Liver (tissue), 8 donors: ENCODE measurements at regions not wholly inside any gene's neighbourhood (a gene's known extent, or its start where the extent isn't known, plus 50 kb on each side); places are given as distances from the start of the nearest gene placed in this dataset.

ENCODE experiments used
- DNase-seq: peaks from one replicate; pipeline ENCODE4 v3.0.0-alpha.2; 2017; ENCODE audit warnings: low spot score
- H3K27ac ChIP-seq, 2 donors: one replicate each; pipeline ENCODE4 v1.7.0; 2013; ENCODE audit warnings: inconsistent platforms in 2 of 2, low read length in 2 of 2, control low read depth in 1 of 2, low read depth in 1 of 2, mild to moderate bottlenecking in 1 of 2
- H3K27me3 ChIP-seq, 4 donors: one replicate each; pipeline versions ENCODE4 v1.6.1 to v1.7.0; 2013; ENCODE audit warnings: low read length in 3 of 4, inconsistent platforms in 1 of 4, mild to moderate bottlenecking in 1 of 4, moderate library complexity in 1 of 4; ENCODE audit not compliant: control insufficient read depth in 4 of 4, insufficient read depth in 4 of 4
- H3K36me3 ChIP-seq, 4 donors: one replicate each; pipeline versions ENCODE4 v1.6.1 to v1.7.0; 2013; ENCODE audit warnings: low read length in 3 of 4, mild to moderate bottlenecking in 3 of 4, low read depth in 1 of 4, moderate library complexity in 1 of 4; ENCODE audit not compliant: control insufficient read depth in 4 of 4, insufficient read depth in 3 of 4
- H3K4me1 ChIP-seq, 4 donors: one replicate each; pipeline versions ENCODE4 v1.6.1 to v1.7.0; 2013; ENCODE audit warnings: low read length in 3 of 4, mild to moderate bottlenecking in 3 of 4, moderate library complexity in 1 of 4; ENCODE audit not compliant: control insufficient read depth in 4 of 4, insufficient read depth in 4 of 4
- H3K4me3 ChIP-seq, 3 donors: one replicate each; pipeline versions ENCODE4 v1.6.1 to v1.7.0; 2013; ENCODE audit warnings: low read length in 3 of 3, control low read depth in 1 of 3, low read depth in 1 of 3, mild to moderate bottlenecking in 1 of 3
- H3K9ac ChIP-seq, 2 donors: one replicate each; pipeline ENCODE4 v1.7.0; 2013; ENCODE audit warnings: low read length in 2 of 2, mild to moderate bottlenecking in 2 of 2, moderate library complexity in 2 of 2, control low read depth in 1 of 2, low read depth in 1 of 2
- H3K9me3 ChIP-seq, 4 donors: one replicate each; pipeline versions ENCODE4 v1.6.1 to v1.7.0; 2013; ENCODE audit warnings: low read length in 3 of 4; ENCODE audit not compliant: control insufficient read depth in 4 of 4
- EGR1 ChIP-seq, 2 donors: IDR thresholded peaks; 2 replicates each; pipeline ENCODE4 v1.6.1; 2016 to 2018; ENCODE audit warnings: antibody characterized with exemption in 2 of 2, low read depth in 2 of 2
- FOXA1 ChIP-seq: IDR thresholded peaks from 2 replicates; pipeline ENCODE4 v1.6.1; 2016; ENCODE audit warnings: antibody characterized with exemption
- FOXA2 ChIP-seq: IDR thresholded peaks from 2 replicates; pipeline ENCODE4 v1.6.1; 2016; ENCODE audit warnings: antibody characterized with exemption
- GABPA ChIP-seq, 2 donors: IDR thresholded peaks in 1 of 2; conservative IDR thresholded peaks in 1 of 2; 2 replicates each; pipeline ENCODE4 v1.6.1; 2016; ENCODE audit warnings: antibody characterized with exemption in 2 of 2, mild to moderate bottlenecking in 1 of 2, moderate library complexity in 1 of 2
- HNF4A ChIP-seq, 2 donors: conservative IDR thresholded peaks; 2 replicates each; pipeline ENCODE4 v1.6.1; 2016; ENCODE audit warnings: antibody characterized with exemption in 2 of 2, mild to moderate bottlenecking in 2 of 2
- HNF4G ChIP-seq: IDR thresholded peaks from 2 replicates; pipeline ENCODE4 v1.6.1; 2016; ENCODE audit warnings: antibody characterized with exemption
- JUND ChIP-seq, 2 donors: IDR thresholded peaks; 2 replicates each; pipeline ENCODE4 v1.6.1; 2016; ENCODE audit warnings: antibody characterized with exemption in 2 of 2
- NR2F2 ChIP-seq: IDR thresholded peaks from 2 replicates; pipeline ENCODE4 v1.6.1; 2016; ENCODE audit warnings: antibody characterized with exemption
- RXRA ChIP-seq, 2 donors: IDR thresholded peaks; 2 replicates each; pipeline ENCODE4 v1.6.1; 2017 to 2018; ENCODE audit warnings: antibody characterized with exemption in 2 of 2, mild to moderate bottlenecking in 1 of 2
- SP1 ChIP-seq: IDR thresholded peaks from 2 replicates; pipeline ENCODE4 v1.6.1; 2018; ENCODE audit warnings: antibody characterized with exemption, mild to moderate bottlenecking
- TAF1 ChIP-seq: conservative IDR thresholded peaks from 2 replicates; pipeline ENCODE4 v1.6.1; 2016; ENCODE audit warnings: antibody characterized with exemption, mild to moderate bottlenecking
- YY1 ChIP-seq: IDR thresholded peaks from 2 replicates; pipeline ENCODE4 v1.6.1; 2016; ENCODE audit warnings: antibody characterized with exemption, mild to moderate bottlenecking
- WGBS: extraction: QIAGEN DNeasy Blood & Tissue Kit; methylation state at CpG from one replicate; pipeline ENCODE4 v1.1.7; 2013; 5-methylcytosine and 5-hydroxymethylcytosine counted together
- TF ChIP-seq, protein P1 (sequence below): IDR thresholded peaks from 2 replicates; pipeline ENCODE4 v1.6.1; 2016; ENCODE audit warnings: antibody characterized with exemption
- TF ChIP-seq, protein P2 (sequence below): IDR thresholded peaks from 2 replicates; pipeline ENCODE4 v1.6.1; 2016; ENCODE audit warnings: antibody characterized with exemption
- TF ChIP-seq, protein P3 (sequence below): IDR thresholded peaks from 2 replicates; pipeline ENCODE4 v1.6.1; 2016; ENCODE audit warnings: antibody characterized with exemption
- TF ChIP-seq, protein P4 (sequence below): IDR thresholded peaks from 2 replicates; pipeline ENCODE4 v1.6.1; 2016; ENCODE audit warnings: antibody characterized with exemption, mild to moderate bottlenecking
- TF ChIP-seq, protein P5 (sequence below): fragments of 150-350 bp; IDR thresholded peaks from 2 replicates; pipeline ENCODE4 v1.5.1; 2017; ENCODE audit warnings: improper control_type of control experiment, low read depth, low read length; ENCODE audit not compliant: missing input control
- donor health status: healthy.
- donor health status: healthy.
- donor health status: healthy.
- donor health status: healthy.
- donor health status: healthy.

DNA sequence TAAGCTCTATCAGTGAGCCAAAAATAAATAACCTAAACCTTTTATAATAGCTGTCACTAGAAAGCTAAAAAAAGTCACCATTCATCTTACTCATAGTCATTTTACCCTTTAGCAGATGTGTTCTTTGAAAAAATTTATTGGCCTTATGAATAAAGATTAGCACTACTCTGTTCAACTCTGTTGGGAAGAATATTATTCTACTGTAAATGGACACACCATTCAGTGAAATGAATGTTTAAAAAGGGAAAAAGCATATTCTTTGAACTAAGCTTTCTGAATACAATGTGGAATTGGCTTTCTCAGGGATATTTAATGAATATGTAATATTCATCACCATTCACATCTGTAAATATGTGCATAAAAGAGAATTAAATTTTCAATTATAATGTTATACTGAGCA, 422.0 kb downstream of the CBLN2 start:
- TF ChIP-seq JUND (IDR thresholded peaks at IDR 0.05) (no peak), EGR1 (IDR thresholded peaks at IDR 0.05; ENCODE audit: low read depth in 2 of 2) (no peak), YY1 (no peak), FOXA1 (no peak), NR2F2 (no peak), HNF4G (no peak), FOXA2 (no peak), HNF4A (conservative IDR thresholded peaks at IDR 0.05) (no peak), TAF1 (no peak), SP1 (no peak), RXRA (IDR thresholded peaks at IDR 0.05) (no peak)
- TF ChIP-seq, protein P1, sequence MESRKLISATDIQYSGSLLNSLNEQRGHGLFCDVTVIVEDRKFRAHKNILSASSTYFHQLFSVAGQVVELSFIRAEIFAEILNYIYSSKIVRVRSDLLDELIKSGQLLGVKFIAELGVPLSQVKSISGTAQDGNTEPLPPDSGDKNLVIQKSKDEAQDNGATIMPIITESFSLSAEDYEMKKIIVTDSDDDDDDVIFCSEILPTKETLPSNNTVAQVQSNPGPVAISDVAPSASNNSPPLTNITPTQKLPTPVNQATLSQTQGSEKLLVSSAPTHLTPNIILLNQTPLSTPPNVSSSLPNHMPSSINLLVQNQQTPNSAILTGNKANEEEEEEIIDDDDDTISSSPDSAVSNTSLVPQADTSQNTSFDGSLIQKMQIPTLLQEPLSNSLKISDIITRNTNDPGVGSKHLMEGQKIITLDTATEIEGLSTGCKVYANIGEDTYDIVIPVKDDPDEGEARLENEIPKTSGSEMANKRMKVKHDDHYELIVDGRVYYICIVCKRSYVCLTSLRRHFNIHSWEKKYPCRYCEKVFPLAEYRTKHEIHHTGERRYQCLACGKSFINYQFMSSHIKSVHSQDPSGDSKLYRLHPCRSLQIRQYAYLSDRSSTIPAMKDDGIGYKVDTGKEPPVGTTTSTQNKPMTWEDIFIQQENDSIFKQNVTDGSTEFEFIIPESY, result no peak
- TF ChIP-seq, protein P2, sequence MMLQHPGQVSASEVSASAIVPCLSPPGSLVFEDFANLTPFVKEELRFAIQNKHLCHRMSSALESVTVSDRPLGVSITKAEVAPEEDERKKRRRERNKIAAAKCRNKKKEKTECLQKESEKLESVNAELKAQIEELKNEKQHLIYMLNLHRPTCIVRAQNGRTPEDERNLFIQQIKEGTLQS, result no peak
- TF ChIP-seq, protein P3, sequence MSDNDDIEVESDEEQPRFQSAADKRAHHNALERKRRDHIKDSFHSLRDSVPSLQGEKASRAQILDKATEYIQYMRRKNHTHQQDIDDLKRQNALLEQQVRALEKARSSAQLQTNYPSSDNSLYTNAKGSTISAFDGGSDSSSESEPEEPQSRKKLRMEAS, result no peak
- Histone ChIP-seq H3K9me3 (no peaks in the 10 kb centered on the region), H3K27ac (no peak overlapping the region), H3K4me3 (no peak overlapping the region), H3K27me3 (no peaks in the 10 kb centered on the region), H3K9ac (no peak overlapping the region), H3K36me3 (no peaks in the 10 kb centered on the region), H3K4me1 (no peaks in the 10 kb centered on the region)
- no peak for DNase-seq

DNA sequence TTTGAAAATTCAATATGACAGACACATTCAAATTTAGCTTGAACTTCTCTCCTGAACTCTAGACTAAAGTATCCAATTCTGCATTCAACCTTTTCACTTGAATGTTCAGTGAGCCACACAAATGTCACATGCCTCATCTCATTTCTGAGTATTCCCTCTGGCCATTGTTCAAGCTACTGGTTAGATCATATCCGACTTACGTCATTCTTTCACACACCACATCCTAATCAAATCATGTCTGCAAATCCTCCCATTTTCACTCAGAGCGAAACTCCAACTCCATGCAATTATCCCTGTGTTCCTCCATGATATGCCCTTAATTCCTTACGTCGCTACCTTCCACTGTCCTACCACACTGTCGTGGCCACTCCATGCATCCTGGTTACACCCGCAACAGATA, 425.1 kb downstream of the CBLN2 start:
- Histone ChIP-seq H3K9me3 (no peaks in the 10 kb centered on the region), H3K36me3 (no peaks in the 10 kb centered on the region), H3K27me3 (no peaks in the 10 kb centered on the region), H3K4me3 (no peak overlapping the region), H3K9ac (no peak overlapping the region), H3K27ac (no peak overlapping the region), H3K4me1 (peaks cover 2 to 14% (median 10%) of the 10 kb centered on the region in 4 donors)
- DNase-seq, result no peak
- no peak for TF ChIP-seq GABPA (IDR thresholded peaks at IDR 0.05 in 1 of 2, conservative IDR thresholded peaks at IDR 0.05 in 1 of 2)
- TF ChIP-seq FOXA2, result no peak
- TF ChIP-seq, protein P1, result no peak
- TF ChIP-seq TAF1, result no peak
- TF ChIP-seq, protein P2, result no peak
- TF ChIP-seq FOXA1, result no peak
- TF ChIP-seq HNF4A (conservative IDR thresholded peaks at IDR 0.05), result no peak
- TF ChIP-seq EGR1 (IDR thresholded peaks at IDR 0.05; ENCODE audit: low read depth in 2 of 2), result no peak
- TF ChIP-seq YY1, result no peak
- no peak for TF ChIP-seq HNF4G
- TF ChIP-seq, protein P4, sequence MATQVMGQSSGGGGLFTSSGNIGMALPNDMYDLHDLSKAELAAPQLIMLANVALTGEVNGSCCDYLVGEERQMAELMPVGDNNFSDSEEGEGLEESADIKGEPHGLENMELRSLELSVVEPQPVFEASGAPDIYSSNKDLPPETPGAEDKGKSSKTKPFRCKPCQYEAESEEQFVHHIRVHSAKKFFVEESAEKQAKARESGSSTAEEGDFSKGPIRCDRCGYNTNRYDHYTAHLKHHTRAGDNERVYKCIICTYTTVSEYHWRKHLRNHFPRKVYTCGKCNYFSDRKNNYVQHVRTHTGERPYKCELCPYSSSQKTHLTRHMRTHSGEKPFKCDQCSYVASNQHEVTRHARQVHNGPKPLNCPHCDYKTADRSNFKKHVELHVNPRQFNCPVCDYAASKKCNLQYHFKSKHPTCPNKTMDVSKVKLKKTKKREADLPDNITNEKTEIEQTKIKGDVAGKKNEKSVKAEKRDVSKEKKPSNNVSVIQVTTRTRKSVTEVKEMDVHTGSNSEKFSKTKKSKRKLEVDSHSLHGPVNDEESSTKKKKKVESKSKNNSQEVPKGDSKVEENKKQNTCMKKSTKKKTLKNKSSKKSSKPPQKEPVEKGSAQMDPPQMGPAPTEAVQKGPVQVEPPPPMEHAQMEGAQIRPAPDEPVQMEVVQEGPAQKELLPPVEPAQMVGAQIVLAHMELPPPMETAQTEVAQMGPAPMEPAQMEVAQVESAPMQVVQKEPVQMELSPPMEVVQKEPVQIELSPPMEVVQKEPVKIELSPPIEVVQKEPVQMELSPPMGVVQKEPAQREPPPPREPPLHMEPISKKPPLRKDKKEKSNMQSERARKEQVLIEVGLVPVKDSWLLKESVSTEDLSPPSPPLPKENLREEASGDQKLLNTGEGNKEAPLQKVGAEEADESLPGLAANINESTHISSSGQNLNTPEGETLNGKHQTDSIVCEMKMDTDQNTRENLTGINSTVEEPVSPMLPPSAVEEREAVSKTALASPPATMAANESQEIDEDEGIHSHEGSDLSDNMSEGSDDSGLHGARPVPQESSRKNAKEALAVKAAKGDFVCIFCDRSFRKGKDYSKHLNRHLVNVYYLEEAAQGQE, result no peak
- TF ChIP-seq, protein P5, sequence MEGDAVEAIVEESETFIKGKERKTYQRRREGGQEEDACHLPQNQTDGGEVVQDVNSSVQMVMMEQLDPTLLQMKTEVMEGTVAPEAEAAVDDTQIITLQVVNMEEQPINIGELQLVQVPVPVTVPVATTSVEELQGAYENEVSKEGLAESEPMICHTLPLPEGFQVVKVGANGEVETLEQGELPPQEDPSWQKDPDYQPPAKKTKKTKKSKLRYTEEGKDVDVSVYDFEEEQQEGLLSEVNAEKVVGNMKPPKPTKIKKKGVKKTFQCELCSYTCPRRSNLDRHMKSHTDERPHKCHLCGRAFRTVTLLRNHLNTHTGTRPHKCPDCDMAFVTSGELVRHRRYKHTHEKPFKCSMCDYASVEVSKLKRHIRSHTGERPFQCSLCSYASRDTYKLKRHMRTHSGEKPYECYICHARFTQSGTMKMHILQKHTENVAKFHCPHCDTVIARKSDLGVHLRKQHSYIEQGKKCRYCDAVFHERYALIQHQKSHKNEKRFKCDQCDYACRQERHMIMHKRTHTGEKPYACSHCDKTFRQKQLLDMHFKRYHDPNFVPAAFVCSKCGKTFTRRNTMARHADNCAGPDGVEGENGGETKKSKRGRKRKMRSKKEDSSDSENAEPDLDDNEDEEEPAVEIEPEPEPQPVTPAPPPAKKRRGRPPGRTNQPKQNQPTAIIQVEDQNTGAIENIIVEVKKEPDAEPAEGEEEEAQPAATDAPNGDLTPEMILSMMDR, result no peak
- no peak for TF ChIP-seq NR2F2
- TF ChIP-seq SP1, result no peak
- no peak for TF ChIP-seq JUND (IDR thresholded peaks at IDR 0.05)
- 90% methylated on average over 7 of the region's 7 CpGs for WGBS
